B cell (primary cell): ENCODE measurements at regions not wholly inside any gene's neighbourhood (a gene's known extent, or its start where the extent isn't known, plus 50 kb on each side); places are given as distances from the start of the nearest gene placed in this dataset.

Experiments used
- ATAC-seq: fragments of 200-7000 bp; cut with Tn5 transposase; one replicate; pipeline ENCODE4 v1.10.0; 2021; ENCODE audit warnings: low read depth, mild to moderate bottlenecking, moderate number of reproducible peaks, moderate library complexity
- CTCF ChIA-PET: fragments of 350-600 bp; sonication (Branson Sonifier 250); formaldehyde crosslinking; loops from one replicate; lab custom pipeline; 2021; ENCODE audit warnings: antibody characterized with exemption, inconsistent platforms; lab: Charles Lee
- POLR2A ChIA-PET: fragments of 350-600 bp; sonication (Branson Sonifier 250); formaldehyde crosslinking; loops from one replicate; lab custom pipeline; 2021; ENCODE audit warnings: antibody characterized with exemption; lab: Charles Lee
- DNase-seq: peaks from one replicate; pipeline ENCODE4 v3.0.0; 2013
- H2AFZ ChIP-seq: 2 replicates; pipeline ENCODE4 v1.6.1; 2012; ENCODE audit warnings: mild to moderate bottlenecking, low read depth, low read length; ENCODE audit not compliant: insufficient read depth, poor library complexity, severe bottlenecking
- H3K27ac ChIP-seq, 2 donors: 1 replicate in 1 of 2; 2 replicates in 1 of 2; pipeline ENCODE4 v1.5.1; 2012 to 2013; ENCODE audit warnings: low read length in 2 of 2, mild to moderate bottlenecking in 2 of 2, moderate library complexity in 1 of 2
- H3K27me3 ChIP-seq, 4 experiments: fragments of 200-600 bp in 1 of 4; sonication (generic) in 1 of 4; replicated peaks in 1 of 4; 1 replicate in 2 of 4; 2 replicates in 2 of 4; pipeline versions ENCODE4 v1.6.1 to v1.7.0; 2013 to 2016; ENCODE audit warnings: low read length in 3 of 4, mild to moderate bottlenecking in 2 of 4, mixed read lengths in 1 of 4, moderate library complexity in 1 of 4; ENCODE audit not compliant: insufficient read depth in 4 of 4, control insufficient read depth in 3 of 4; ENCODE audit errors: control extremely low read depth in 1 of 4
- H3K36me3 ChIP-seq, 2 experiments: replicated peaks in 1 of 2; 1 replicate in 1 of 2; 2 replicates in 1 of 2; pipeline versions ENCODE4 v1.6.1 to v1.7.1; 2013; ENCODE audit warnings: low read length in 1 of 2; ENCODE audit not compliant: insufficient read depth in 2 of 2, control insufficient read depth in 1 of 2; ENCODE audit errors: control extremely low read depth in 1 of 2, extremely low read depth in 1 of 2
- H3K4me1 ChIP-seq, 2 donors: fragments of 200-600 bp in 1 of 2; sonication (generic) in 1 of 2; 1 replicate in 1 of 2; 2 replicates in 1 of 2; pipeline versions ENCODE4 v1.5.1 to v1.6.1; 2013 to 2017; ENCODE audit warnings: low read length in 2 of 2; ENCODE audit not compliant: control insufficient read depth in 2 of 2, insufficient read depth in 2 of 2
- H3K4me2 ChIP-seq: replicated peaks from 2 replicates; pipeline ENCODE3; 2012; ENCODE audit warnings: mild to moderate bottlenecking, low read depth, low read length; ENCODE audit not compliant: poor library complexity, severe bottlenecking
- H3K4me3 ChIP-seq, 5 experiments: fragments of 200-600 bp in 1 of 5; sonication (generic) in 1 of 5; 1 replicate in 3 of 5; 2 replicates in 2 of 5; pipeline versions ENCODE4 v1.5.1 to v1.7.0; 2011 to 2016; ENCODE audit warnings: low read length in 4 of 5, mild to moderate bottlenecking in 4 of 5, low read depth in 2 of 5, control low read depth in 1 of 5, moderate library complexity in 1 of 5; ENCODE audit not compliant: insufficient read depth in 1 of 5; ENCODE audit errors: control extremely low read depth in 1 of 5, extremely low read depth in 1 of 5
- H3K79me2 ChIP-seq: fragments of 200-600 bp; sonication (generic); one replicate; pipeline ENCODE4 v1.6.0; 2016; ENCODE audit warnings: low read length; ENCODE audit not compliant: control insufficient read depth, insufficient read depth
- H3K9ac ChIP-seq: fragments of 200-600 bp; sonication (generic); 2 replicates; pipeline ENCODE4 v1.6.1; 2017; ENCODE audit warnings: mild to moderate bottlenecking, low read length, moderate library complexity
- H3K9me3 ChIP-seq, 3 donors: one replicate each; pipeline versions ENCODE4 v1.6.1 to v1.7.1; 2013; ENCODE audit warnings: low read length in 2 of 3; ENCODE audit not compliant: control insufficient read depth in 2 of 3, insufficient read depth in 1 of 3; ENCODE audit errors: control extremely low read depth in 1 of 3
- H4K20me1 ChIP-seq: 2 replicates; pipeline ENCODE4 v1.6.0; 2012; ENCODE audit warnings: mild to moderate bottlenecking, low read length; ENCODE audit not compliant: insufficient read depth, control insufficient read depth, poor library complexity, severe bottlenecking
- H3K27ac Mint-ChIP-seq: one replicate; pipeline ENCODE4 v1.8.0; 2021; ENCODE audit warnings: mixed read lengths
- H3K27me3 Mint-ChIP-seq: one replicate; pipeline ENCODE4 v1.8.0; 2021; ENCODE audit warnings: mixed read lengths
- H3K4me1 Mint-ChIP-seq: one replicate; pipeline ENCODE4 v1.8.0; 2021; ENCODE audit warnings: mixed read lengths
- H3K4me3 Mint-ChIP-seq: one replicate; pipeline ENCODE4 v1.8.0; 2021; ENCODE audit warnings: mixed read lengths
- H3K9me3 Mint-ChIP-seq: one replicate; pipeline ENCODE4 v1.8.0; 2022; ENCODE audit warnings: mixed read lengths; ENCODE audit not compliant: insufficient read depth
- EZH2 ChIP-seq: IDR thresholded peaks from 2 replicates; pipeline ENCODE4 v1.6.1; 2012; ENCODE audit warnings: borderline replicate concordance, low read depth, mild to moderate bottlenecking, moderate library complexity, low read length; ENCODE audit not compliant: insufficient read depth, poor library complexity, severe bottlenecking
- WGBS: methylation state at CpG from one replicate; pipeline ENCODE4 v1.1.5; 2013; ENCODE audit warnings: missing lambda C conversion rate; ENCODE audit not compliant: insufficient coverage; 5-methylcytosine and 5-hydroxymethylcytosine counted together
- intact Hi-C: fragments of 100-400 bp; cut with micrococcal nuclease; formaldehyde crosslinking; loops from one replicate; pipeline ENCODE4 v1.10.0; 2022
- TF ChIP-seq, protein P1 (sequence below): fragments of 200-600 bp; IDR thresholded peaks from one replicate; pipeline ENCODE4 v1.8.0; 2022; ENCODE audit warnings: antibody characterized with exemption, mild to moderate bottlenecking

DNA sequence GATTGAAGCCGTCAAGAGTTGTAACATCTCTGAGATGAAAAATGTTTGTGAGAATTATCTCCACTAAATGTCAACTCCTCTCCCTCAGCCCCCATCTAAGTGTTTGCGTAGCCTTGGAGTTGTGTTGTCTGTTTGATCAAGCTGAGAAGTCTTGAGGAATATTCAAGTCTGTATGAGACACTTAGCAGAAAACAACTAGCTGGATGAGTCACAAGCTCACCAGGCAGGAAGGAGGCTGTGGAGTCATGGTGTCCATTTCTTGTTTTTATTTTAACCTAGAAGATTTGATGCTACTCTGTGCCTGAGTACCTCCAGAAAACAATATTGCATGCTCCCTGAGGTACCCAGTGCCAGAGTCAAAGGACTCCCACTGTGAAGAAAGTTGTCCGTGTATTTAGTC is 211.6 kb upstream of the PLXNA2 start:
- ATAC-seq, result no peak
- TF ChIP-seq, protein P1, sequence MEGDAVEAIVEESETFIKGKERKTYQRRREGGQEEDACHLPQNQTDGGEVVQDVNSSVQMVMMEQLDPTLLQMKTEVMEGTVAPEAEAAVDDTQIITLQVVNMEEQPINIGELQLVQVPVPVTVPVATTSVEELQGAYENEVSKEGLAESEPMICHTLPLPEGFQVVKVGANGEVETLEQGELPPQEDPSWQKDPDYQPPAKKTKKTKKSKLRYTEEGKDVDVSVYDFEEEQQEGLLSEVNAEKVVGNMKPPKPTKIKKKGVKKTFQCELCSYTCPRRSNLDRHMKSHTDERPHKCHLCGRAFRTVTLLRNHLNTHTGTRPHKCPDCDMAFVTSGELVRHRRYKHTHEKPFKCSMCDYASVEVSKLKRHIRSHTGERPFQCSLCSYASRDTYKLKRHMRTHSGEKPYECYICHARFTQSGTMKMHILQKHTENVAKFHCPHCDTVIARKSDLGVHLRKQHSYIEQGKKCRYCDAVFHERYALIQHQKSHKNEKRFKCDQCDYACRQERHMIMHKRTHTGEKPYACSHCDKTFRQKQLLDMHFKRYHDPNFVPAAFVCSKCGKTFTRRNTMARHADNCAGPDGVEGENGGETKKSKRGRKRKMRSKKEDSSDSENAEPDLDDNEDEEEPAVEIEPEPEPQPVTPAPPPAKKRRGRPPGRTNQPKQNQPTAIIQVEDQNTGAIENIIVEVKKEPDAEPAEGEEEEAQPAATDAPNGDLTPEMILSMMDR, result no peak
- TF ChIP-seq EZH2, result no peak
- Histone ChIP-seq H4K20me1 (no peaks in the 10 kb centered on the region), H3K9ac (no peak overlapping the region), H3K36me3 (no peaks in the 10 kb centered on the region), H3K4me2 (no peak overlapping the region), H2AFZ (no peak overlapping the region), H3K9me3 (no peaks in the 10 kb centered on the region), H3K4me3 (no peak overlapping the region), H3K4me1 (no peaks in the 10 kb centered on the region), H3K27ac (no peak overlapping the region), H3K27me3 (no peaks in the 10 kb centered on the region), H3K79me2 (no peaks in the 10 kb centered on the region)
- ChIA-PET POLR2A (interaction anchor here (0.6 kb wide), 1 partner anchor 983 kb away, joined by 8 read pairs; no protein-coding TSS in a partner anchor), CTCF (no interaction called here)
- no peaks in the 10 kb centered on the region for H3K4me1 Mint-ChIP-seq
- no peak overlapping the region for H3K4me3 Mint-ChIP-seq
- no peaks in the 10 kb centered on the region for H3K9me3 Mint-ChIP-seq
- no CpG with 5 or more reads among the region's 3 CpGs for WGBS
- no peak overlapping the region for H3K27ac Mint-ChIP-seq
- H3K27me3 Mint-ChIP-seq, result peaks cover 5% of the 10 kb centered on the region
- DNase-seq, result no peak
- intact Hi-C loops, result no loop called here

GRCh38 chr1:208456487-208456886 is 212.3 kb upstream of the PLXNA2 start:
- Histone ChIP-seq H3K9me3 (no peaks in the 10 kb centered on the region), H3K36me3 (no peaks in the 10 kb centered on the region), H3K4me3 (no peak overlapping the region), H3K79me2 (no peaks in the 10 kb centered on the region), H4K20me1 (no peaks in the 10 kb centered on the region), H2AFZ (no peak overlapping the region), H3K4me1 (no peaks in the 10 kb centered on the region), H3K27ac (no peak overlapping the region), H3K4me2 (no peak overlapping the region), H3K27me3 (no peaks in the 10 kb centered on the region), H3K9ac (no peak overlapping the region)
- intact Hi-C loops, result no loop called here
- TF ChIP-seq, protein P1, result no peak
- TF ChIP-seq EZH2, result no peak
- DNase-seq, result no peak
- Mint-ChIP-seq H3K27ac (no peak overlapping the region), H3K4me1 (no peaks in the 10 kb centered on the region), H3K9me3 (no peaks in the 10 kb centered on the region), H3K27me3 (peaks cover 2% of the 10 kb centered on the region), H3K4me3 (no peak overlapping the region)
- POLR2A ChIA-PET, result interaction anchor here (0.6 kb wide), 1 partner anchor 982 kb away, joined by 8 read pairs; no protein-coding TSS in a partner anchor
- WGBS, result no CpG with 5 or more reads among the region's 2 CpGs
- CTCF ChIA-PET, result no interaction called here
- ATAC-seq, result no peak
